NT2/D1 (cell line): ENCODE measurements at regions not wholly inside any gene's neighbourhood (a gene's known extent, or its start where the extent isn't known, plus 50 kb on each side); places are given as distances from the start of the nearest gene placed in this dataset.

Experiments
- YY1 ChIP-seq: IDR thresholded peaks from 2 replicates; pipeline ENCODE4 v1.6.1; 2011; ENCODE audit not compliant: insufficient read length, insufficient read depth
- ZNF274 ChIP-seq: IDR thresholded peaks from 2 replicates; pipeline ENCODE4 v1.6.1; 2011; ENCODE audit warnings: mild to moderate bottlenecking, low read depth, low read length

DNA sequence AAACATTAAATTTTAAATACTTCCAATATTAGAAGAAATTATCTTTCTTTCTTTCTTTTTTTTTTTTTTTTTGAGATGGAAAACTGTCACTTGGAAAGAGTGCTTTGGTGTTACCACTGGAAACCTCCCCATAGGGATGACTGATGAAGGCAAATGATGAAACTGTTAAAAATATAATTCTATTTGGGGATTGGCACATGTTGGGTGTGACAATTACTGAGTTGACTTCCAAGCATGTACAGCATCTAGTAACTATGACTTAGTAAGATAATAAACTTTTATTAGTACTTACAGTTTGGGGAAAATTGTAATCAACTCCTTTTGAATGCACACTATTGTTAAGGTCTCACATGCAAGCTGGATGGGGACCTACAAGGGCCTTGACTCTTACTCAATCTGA is 592.5 kb downstream of the KCTD12 start:
- TF ChIP-seq ZNF274 (no peak), YY1 (no peak)
